Central memory CD8-positive, alpha-beta T cell (primary cell): ENCODE measurements at regions not wholly inside any gene's neighbourhood (a gene's known extent, or its start where the extent isn't known, plus 50 kb on each side); places are given as distances from the start of the nearest gene placed in this dataset.

Source experiments
- ATAC-seq: fragments of 150-1000 bp; cut with Tn5 transposase; replicated peaks from 2 replicates; pipeline ENCODE4 v1.10.0; 2022; ENCODE audit warnings: mild to moderate bottlenecking, moderate FRiP score, moderate number of reproducible peaks; ENCODE audit not compliant: poor library complexity, severe bottlenecking; ENCODE audit errors: extremely low read depth
- DNase-seq, 2 donors: peaks; one replicate each; pipeline ENCODE4 v3.0.0; 2021; ENCODE audit warnings: low spot score in 2 of 2
- H3K27ac Mint-ChIP-seq: one replicate; pipeline ENCODE4 v1.8.0; 2022; ENCODE audit warnings: low read depth, mild to moderate bottlenecking, moderate library complexity, mixed read lengths
- H3K27me3 Mint-ChIP-seq: one replicate; pipeline ENCODE4 v1.8.0; 2022; ENCODE audit warnings: mixed read lengths
- H3K36me3 Mint-ChIP-seq: one replicate; pipeline ENCODE4 v1.8.0; 2022; ENCODE audit warnings: mild to moderate bottlenecking, moderate library complexity, mixed read lengths; ENCODE audit not compliant: insufficient read depth
- H3K4me1 Mint-ChIP-seq: one replicate; pipeline ENCODE4 v1.8.0; 2022; ENCODE audit warnings: mixed read lengths
- H3K4me3 Mint-ChIP-seq: one replicate; pipeline ENCODE4 v1.8.0; 2022; ENCODE audit warnings: mild to moderate bottlenecking, moderate library complexity, mixed read lengths
- H3K9me3 Mint-ChIP-seq: one replicate; pipeline ENCODE4 v1.8.0; 2022; ENCODE audit warnings: mixed read lengths

GRCh38 chr2:226680719-226681118 is 118.9 kb downstream of the IRS1 start:
- Mint-ChIP-seq H3K9me3 (no peaks in the 10 kb centered on the region), H3K27me3 (peaks cover 3% of the 10 kb centered on the region), H3K4me1 (peaks cover 5% of the 10 kb centered on the region), H3K27ac (no peak overlapping the region), H3K4me3 (no peak overlapping the region), H3K36me3 (no peaks in the 10 kb centered on the region)
- DNase-seq, result no peak
- no peak for ATAC-seq

DNA sequence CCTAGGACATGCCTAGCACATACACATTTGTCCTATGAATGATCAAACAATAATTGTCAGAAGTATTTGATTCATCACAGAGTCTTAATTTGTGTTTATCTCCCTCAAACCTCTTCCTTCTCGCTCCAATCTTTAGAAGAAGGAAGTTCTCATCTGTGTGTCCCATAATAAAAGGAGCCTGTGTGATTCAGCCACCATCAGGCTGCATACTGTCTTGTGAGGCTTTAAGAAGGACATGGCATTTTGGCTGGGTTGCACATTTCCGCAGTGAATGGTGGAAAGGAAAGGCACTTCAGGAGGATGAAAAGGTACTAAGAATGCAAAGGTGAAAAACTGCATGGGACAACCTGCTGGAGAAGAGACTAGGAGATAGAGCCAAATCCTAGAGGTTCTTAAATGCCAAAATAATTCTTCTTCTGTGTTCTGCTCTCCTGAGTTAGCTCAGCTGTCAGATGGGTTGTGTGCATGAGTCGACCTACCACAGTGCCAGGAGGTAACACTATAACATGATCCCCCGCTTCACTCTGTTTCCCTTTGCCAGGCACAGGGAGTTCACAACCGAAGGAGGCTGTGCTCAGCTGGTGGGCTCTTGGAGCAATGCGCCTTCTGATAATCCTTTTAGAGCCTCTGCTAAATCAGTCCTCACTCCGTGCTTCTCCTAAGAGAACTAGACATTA is 120.1 kb downstream of the IRS1 start:
- DNase-seq (no peak), ATAC-seq (no peak)
- no peak overlapping the region for H3K27ac Mint-ChIP-seq
- H3K4me3 Mint-ChIP-seq, result no peak overlapping the region
- peaks cover 15% of the 10 kb centered on the region for H3K27me3 Mint-ChIP-seq
- no peaks in the 10 kb centered on the region for H3K4me1 Mint-ChIP-seq
- no peaks in the 10 kb centered on the region for H3K36me3 Mint-ChIP-seq
- H3K9me3 Mint-ChIP-seq, result no peaks in the 10 kb centered on the region

GRCh38 chr2:226678422-226678821 is 121.2 kb downstream of the IRS1 start:
- Mint-ChIP-seq H3K27me3 (peaks cover 26% of the 10 kb centered on the region), H3K4me3 (no peak overlapping the region), H3K4me1 (peaks cover under 1% of the 10 kb centered on the region), H3K9me3 (no peaks in the 10 kb centered on the region), H3K27ac (no peak overlapping the region), H3K36me3 (no peaks in the 10 kb centered on the region)
- ATAC-seq, result no peak
- no peak for DNase-seq

GRCh38 chr2:226677080-226677479 is 122.5 kb downstream of the IRS1 start:
- no peak for ATAC-seq
- Mint-ChIP-seq H3K4me3 (no peak overlapping the region), H3K27ac (no peak overlapping the region), H3K36me3 (no peaks in the 10 kb centered on the region), H3K27me3 (peaks cover 39% of the 10 kb centered on the region), H3K9me3 (no peaks in the 10 kb centered on the region), H3K4me1 (peaks cover 5% of the 10 kb centered on the region)
- no peak for DNase-seq

GRCh38 chr2:226676618-226677017 is 123.0 kb downstream of the IRS1 start:
- peaks cover 44% of the 10 kb centered on the region for H3K27me3 Mint-ChIP-seq
- no peak overlapping the region for H3K4me3 Mint-ChIP-seq
- H3K27ac Mint-ChIP-seq, result no peak overlapping the region
- ATAC-seq, result no peak
- H3K9me3 Mint-ChIP-seq, result no peaks in the 10 kb centered on the region
- H3K36me3 Mint-ChIP-seq, result no peaks in the 10 kb centered on the region
- no peak for DNase-seq
- peaks cover 5% of the 10 kb centered on the region for H3K4me1 Mint-ChIP-seq

DNA sequence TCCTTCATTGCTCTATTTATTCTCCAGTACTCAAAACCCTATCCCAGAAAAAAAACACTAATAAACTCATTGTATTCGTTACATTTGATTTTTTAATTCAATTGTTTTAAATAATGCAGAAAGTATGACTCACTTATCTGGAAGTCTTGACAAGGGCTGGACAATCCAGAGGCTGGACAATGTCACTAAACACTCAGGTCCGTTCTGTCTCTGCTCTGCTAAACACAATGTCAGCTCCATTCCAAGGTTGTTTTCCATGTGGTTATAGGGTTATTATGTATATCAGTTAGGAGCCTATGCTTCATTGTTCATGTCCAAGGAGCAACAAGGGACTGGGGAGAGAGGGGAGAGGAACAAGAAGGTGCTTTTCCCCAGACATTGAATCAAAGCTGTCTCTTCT is 125.5 kb downstream of the IRS1 start:
- no peak for DNase-seq
- peaks cover 5% of the 10 kb centered on the region for H3K4me1 Mint-ChIP-seq
- H3K9me3 Mint-ChIP-seq, result no peaks in the 10 kb centered on the region
- H3K27ac Mint-ChIP-seq, result no peak overlapping the region
- H3K36me3 Mint-ChIP-seq, result no peaks in the 10 kb centered on the region
- ATAC-seq, result no peak
- H3K27me3 Mint-ChIP-seq, result peaks cover 69% of the 10 kb centered on the region
- no peak overlapping the region for H3K4me3 Mint-ChIP-seq

GRCh38 chr2:226673314-226673723 is 126.3 kb downstream of the IRS1 start:
- ATAC-seq (no peak), DNase-seq (no peak)
- no peaks in the 10 kb centered on the region for H3K36me3 Mint-ChIP-seq
- no peak overlapping the region for H3K27ac Mint-ChIP-seq
- H3K9me3 Mint-ChIP-seq, result no peaks in the 10 kb centered on the region
- peaks cover 77% of the 10 kb centered on the region for H3K27me3 Mint-ChIP-seq
- H3K4me3 Mint-ChIP-seq, result no peak overlapping the region
- H3K4me1 Mint-ChIP-seq, result peaks cover 5% of the 10 kb centered on the region

DNA sequence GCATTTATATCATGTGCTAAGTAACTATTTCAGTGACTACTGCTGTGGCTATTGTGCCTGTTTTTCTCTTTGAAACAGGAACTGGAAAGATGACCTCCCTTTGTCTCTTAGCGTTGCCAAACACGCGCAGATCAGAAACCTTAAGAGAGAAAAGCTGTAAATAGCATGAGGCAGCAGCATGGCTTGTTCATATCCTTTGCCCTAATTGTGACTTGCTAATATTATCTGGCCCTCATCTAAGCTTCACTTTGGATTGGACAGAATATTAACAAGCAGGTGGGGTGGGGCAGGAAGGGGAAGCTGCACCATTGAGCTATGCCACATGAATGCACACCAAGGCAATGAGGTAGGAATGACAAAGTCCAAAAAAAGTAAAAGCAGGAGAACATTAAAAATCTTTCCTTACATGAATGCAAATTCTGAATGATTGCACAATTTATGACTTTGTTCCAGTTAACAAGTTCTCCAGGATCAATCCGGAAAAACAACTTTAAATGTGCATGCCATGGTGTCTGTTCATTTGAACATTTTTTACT is 128.4 kb downstream of the IRS1 start:
- Mint-ChIP-seq H3K36me3 (no peaks in the 10 kb centered on the region), H3K9me3 (no peaks in the 10 kb centered on the region), H3K4me3 (no peak overlapping the region), H3K4me1 (peaks cover 5% of the 10 kb centered on the region), H3K27me3 (peaks cover 78% of the 10 kb centered on the region), H3K27ac (no peak overlapping the region)
- ATAC-seq, result no peak
- no peak for DNase-seq

GRCh38 chr2:226669905-226670304 is 129.7 kb downstream of the IRS1 start:
- no peak for DNase-seq
- H3K27me3 Mint-ChIP-seq, result peaks cover 68% of the 10 kb centered on the region
- H3K36me3 Mint-ChIP-seq, result no peaks in the 10 kb centered on the region
- ATAC-seq, result no peak
- H3K4me1 Mint-ChIP-seq, result peaks cover 5% of the 10 kb centered on the region
- no peak overlapping the region for H3K4me3 Mint-ChIP-seq
- H3K9me3 Mint-ChIP-seq, result no peaks in the 10 kb centered on the region
- H3K27ac Mint-ChIP-seq, result no peak overlapping the region

DNA sequence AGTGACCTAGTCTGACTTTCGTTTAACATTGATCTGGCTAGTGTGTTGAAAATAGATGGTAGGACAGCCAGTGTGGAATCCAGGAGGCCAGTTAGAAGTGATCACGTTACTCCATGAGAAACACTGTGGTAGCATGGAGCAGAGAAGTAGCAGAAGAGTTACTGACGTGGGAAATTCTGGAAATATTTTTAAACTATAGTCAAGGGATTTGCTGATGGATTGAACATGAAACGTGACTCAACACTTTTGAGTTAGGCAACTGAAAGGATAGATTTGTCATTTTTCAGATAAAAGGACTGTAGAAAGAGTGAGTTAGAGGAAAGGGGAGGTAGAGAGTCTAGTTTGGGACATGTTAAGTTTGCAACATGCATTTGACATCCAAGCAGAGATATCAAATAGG is 130.4 kb downstream of the IRS1 start:
- DNase-seq, result no peak

GRCh38 chr2:226667736-226668135 is 131.9 kb downstream of the IRS1 start:
- DNase-seq, result no peak
- Mint-ChIP-seq H3K27ac (no peak overlapping the region), H3K4me3 (no peak overlapping the region), H3K36me3 (no peaks in the 10 kb centered on the region), H3K4me1 (no peaks in the 10 kb centered on the region), H3K9me3 (no peaks in the 10 kb centered on the region), H3K27me3 (peaks cover 56% of the 10 kb centered on the region)
- no peak for ATAC-seq

More for the DNA sequence above, 130.4 kb downstream of the IRS1 start:
- H3K4me1 Mint-ChIP-seq, result peaks cover 5% of the 10 kb centered on the region
- no peaks in the 10 kb centered on the region for H3K36me3 Mint-ChIP-seq
- no peak for ATAC-seq
- no peak overlapping the region for H3K27ac Mint-ChIP-seq
- peaks cover 68% of the 10 kb centered on the region for H3K27me3 Mint-ChIP-seq
- H3K4me3 Mint-ChIP-seq, result no peak overlapping the region
- H3K9me3 Mint-ChIP-seq, result no peaks in the 10 kb centered on the region

GRCh38 chr2:226665306-226665831 is 134.3 kb downstream of the IRS1 start:
- H3K4me3 Mint-ChIP-seq, result no peak overlapping the region
- no peaks in the 10 kb centered on the region for H3K36me3 Mint-ChIP-seq
- H3K27me3 Mint-ChIP-seq, result peaks cover 33% of the 10 kb centered on the region
- no peaks in the 10 kb centered on the region for H3K9me3 Mint-ChIP-seq
- DNase-seq (no peak), ATAC-seq (no peak)
- H3K4me1 Mint-ChIP-seq, result no peaks in the 10 kb centered on the region
- no peak overlapping the region for H3K27ac Mint-ChIP-seq

DNA sequence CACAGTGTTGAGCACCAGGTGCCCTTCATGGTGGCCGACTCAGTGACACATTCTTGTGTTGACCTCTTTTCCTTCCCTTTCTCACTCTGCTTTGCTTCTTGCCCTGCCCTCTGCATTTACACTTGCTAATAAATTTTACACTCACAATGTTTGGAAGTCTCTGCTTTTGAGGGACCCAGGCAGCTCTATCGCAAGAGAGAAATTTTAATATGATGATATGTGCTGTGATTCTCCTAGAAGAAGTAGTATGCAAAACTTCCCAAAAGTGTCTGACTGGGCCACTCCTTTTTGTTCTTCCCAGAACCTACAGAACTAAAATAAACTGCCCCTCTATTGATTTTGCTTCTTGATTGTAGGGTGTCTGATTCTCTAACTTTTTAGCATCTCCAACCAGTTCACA is 135.0 kb downstream of the IRS1 start:
- Mint-ChIP-seq H3K4me3 (no peak overlapping the region), H3K36me3 (no peaks in the 10 kb centered on the region), H3K27me3 (peaks cover 25% of the 10 kb centered on the region), H3K27ac (no peak overlapping the region), H3K4me1 (no peaks in the 10 kb centered on the region), H3K9me3 (no peaks in the 10 kb centered on the region)
- DNase-seq (no peak), ATAC-seq (no peak)
